Stimulated activated CD4-positive, alpha-beta T cell treated with anti-CD3 and anti-CD28 coated beads, Interleukin-12 subunit alpha, Interleukin-12 subunit beta, amount 100 ng/mL, for 24 hours (primary cell): ENCODE measurements at regions not wholly inside any gene's neighbourhood (a gene's known extent, or its start where the extent isn't known, plus 50 kb on each side); places are given as distances from the start of the nearest gene placed in this dataset.

Experiments
- DNase-seq, 2 experiments: peaks; one replicate each; pipeline ENCODE4 v3.0.0-alpha.2; 2020; ENCODE audit warnings: low read depth in 2 of 2

DNA sequence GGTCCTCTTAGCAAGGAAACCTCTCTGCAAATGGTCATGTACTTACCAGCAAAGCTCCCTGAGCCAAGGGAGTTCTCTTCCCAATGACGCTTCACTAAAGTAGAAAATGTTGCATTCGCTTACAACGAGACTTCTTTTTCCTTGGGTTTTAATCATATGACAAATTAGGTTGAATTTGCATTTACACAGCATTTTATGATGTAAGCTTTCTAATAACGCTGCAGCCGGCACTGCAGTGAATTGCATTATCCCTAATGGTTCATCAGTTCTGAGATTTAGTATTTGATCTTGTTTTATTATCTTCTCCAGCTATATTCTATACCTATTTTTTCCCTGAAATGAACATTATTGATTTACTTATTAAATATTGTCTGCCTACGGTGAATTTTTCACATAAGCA is 339.3 kb upstream of the PFKP start:
- no peak for DNase-seq

DNA sequence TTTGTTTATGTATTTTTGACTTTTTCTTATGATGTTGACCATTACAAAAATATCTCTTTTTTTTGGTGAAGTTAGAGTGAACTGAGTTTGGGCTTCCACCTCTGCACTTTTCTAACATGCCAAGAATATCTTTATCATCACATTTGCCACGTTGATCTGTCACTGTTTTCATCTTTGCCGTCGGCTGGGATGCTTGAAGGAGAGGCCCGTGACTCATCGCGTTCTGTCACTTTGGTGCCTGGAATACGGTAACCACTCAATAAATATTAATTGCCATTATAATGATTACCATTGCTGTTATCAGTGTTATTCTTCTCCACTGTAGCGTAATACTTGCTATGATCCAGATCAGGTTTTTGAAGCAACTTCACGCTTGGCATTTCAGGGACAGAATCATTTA is 350.8 kb upstream of the PFKP start:
- no peak for DNase-seq

DNA sequence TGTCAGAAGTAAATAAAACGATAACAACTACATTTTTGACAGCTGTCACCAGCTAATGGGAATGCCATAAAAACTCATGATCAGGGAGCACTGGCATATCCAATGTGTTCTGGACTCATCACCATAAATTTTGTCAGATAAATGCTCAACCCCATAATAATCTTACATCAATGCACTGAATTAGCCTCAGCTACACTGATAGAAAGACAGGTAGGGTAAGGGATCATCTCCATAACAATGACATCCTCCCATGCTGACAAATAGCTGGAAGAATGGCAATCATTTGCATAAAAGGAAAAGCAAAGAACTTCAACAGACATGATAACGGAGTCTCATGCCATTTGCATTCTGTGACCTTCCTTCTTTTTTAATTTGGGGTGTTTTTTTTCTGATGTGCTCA is 352.8 kb upstream of the PFKP start:
- DNase-seq, result no peak

DNA sequence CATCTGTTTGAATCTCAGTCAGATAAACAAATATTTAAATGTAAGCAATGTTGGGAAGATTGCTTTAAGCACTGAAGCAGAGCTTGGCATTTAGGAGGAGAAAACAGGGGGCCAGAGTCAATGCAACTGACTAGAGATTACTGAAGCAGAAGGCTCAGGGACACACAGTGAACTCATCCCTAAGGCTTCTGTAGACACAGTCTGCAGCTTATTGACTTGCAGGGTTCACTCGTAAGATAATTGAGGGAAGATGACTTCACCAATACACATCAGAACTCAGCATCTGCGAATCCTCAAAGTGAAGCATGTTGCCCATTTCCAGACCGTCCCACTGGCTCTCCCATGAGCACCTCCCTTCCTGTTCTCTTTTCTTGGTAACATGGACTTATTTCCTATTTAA is 363.4 kb upstream of the PFKP start:
- no peak for DNase-seq

DNA sequence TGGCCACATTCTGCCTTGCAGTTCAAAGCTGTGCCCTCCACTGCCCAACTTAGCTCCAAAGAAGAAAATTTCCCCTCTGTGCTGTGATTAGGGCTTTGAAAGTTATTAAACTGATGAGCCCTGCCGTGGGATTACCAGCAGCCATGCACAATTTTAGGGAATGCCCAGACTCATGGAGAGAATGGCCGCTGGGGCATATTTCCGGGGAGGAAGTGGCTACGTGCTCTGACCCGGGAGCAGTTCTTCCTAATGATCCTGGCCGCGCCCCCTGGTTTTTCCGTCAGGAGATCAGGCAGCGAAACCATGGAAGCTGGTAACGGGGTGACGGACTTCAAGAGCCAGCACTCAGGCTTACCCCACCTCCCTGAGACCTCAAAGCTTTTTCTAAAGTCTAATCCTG is 365.5 kb upstream of the PFKP start:
- no peak for DNase-seq

DNA sequence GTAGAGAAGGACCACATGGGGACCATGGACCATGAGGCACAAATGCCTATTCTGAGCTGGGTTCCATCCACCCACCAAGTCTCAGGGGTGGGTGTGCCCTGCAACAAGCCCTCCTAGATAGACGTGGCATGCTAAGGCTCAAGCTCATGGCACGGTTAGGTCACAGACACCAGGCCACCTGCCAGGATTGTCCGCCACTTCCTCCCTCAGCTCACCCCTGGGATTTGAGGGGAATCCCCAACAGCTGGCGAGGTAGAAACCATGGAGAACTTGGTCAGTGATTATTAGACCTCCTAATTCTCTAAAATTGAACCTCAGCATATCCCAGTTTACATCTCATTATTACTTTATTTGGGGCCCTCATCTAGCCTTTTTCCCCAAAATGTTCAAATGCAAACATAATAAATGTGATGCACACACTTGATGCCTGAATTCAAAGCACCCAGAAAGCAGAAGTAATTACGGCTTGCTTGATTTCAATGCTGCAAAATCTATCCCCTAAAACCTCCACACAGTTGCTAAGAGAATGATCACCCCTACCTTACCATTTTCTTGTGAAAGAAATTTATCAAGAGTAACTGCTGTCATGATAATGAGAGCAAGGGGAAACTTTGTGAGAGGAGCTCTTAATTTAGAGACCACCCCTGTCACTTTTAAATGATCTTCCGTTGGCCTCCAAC is 366.6 kb upstream of the PFKP start:
- no peak for DNase-seq

DNA sequence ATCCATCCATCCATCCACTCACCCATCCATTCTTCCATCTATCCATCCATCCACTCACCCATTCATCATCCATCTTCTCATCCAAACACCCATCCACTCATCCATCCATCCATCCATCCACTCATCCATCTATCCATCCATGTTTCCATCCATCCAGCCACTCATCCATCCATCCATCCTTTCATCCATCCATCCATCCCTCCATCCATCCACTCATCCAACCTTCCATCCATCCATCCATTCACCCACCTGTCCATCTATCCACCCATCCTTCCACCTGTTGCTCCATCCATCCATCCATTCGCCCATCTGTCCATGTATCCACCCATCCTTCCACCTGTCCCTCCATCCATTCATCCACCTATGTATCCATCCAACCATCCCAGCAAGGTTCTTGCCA is 378.4 kb upstream of the PFKP start:
- no peak for DNase-seq

DNA sequence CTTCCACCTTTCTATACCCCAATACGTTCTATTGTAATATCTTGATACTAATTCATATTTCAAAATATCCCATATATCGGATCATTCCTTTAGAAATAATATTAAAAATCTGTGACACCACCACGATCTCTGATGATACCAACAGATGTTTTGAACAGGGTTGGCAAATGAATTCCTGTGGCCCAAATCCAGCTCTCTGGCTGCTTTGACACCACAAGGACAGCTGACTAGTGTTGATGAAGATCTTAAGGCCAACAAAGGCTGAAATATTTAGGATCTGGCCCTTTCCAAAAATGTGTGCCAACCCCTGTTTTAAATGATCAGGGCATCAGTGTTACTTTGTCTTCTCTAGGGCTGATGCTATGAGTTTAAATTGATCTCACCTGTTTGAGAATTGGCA is 380.7 kb upstream of the PFKP start:
- no peak for DNase-seq

DNA sequence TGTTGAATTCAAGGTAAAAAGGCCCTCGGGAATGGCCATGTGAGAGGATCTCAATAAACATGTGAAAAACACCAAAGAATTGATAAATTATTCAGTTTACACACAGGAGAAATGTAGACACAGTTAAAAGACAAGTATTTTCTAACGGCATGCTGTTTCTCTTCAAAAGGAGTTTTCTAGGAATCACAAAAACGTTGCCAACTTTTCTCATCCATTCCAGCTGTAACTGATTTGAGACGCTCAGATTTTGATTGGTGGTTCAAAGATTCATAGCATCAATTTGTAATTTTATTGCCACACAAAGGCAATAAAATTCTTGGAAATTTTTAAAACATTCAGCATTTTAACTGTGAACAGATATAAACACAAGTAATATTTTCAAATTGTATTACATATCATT is 384.9 kb upstream of the PFKP start:
- DNase-seq, result no peak

DNA sequence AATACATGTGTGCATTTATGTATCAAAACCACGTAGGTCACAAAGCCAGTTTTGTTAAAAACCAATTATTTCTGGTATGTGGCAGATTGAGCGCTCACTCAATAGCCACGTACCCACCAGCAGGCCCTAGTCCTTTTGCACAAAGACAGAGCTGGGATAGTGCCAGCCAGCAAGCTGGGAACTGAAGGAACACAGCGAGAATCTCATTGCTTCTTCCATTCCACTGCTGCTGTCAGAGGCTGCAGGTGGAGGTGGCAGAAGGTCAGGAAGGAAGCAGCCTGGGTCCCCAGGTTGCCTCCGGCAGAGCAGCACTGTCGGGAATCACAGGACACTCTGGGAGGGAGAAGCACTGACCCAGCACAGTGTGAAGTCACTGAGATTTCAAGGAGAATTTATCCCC is 385.5 kb upstream of the PFKP start:
- no peak for DNase-seq

DNA sequence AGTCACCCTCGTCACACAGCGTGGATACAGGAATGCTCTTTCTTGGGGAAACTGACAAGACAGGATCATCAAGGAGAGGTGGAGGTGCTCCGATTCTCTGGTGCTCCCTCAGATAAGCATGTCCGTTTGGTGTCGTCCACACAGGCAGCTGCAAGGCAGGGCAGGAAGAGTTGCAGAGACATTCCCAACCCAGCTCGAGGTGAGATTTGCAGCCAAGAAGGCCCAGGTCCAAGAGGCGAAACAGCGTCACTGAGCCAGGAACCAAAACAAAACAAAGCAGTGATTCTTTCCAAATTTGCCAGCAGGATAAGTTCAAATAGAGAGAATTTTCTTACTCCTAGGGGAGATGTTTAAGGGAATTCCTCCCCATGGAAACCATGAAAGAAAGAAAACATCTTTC is 386.5 kb upstream of the PFKP start:
- DNase-seq, result no peak

DNA sequence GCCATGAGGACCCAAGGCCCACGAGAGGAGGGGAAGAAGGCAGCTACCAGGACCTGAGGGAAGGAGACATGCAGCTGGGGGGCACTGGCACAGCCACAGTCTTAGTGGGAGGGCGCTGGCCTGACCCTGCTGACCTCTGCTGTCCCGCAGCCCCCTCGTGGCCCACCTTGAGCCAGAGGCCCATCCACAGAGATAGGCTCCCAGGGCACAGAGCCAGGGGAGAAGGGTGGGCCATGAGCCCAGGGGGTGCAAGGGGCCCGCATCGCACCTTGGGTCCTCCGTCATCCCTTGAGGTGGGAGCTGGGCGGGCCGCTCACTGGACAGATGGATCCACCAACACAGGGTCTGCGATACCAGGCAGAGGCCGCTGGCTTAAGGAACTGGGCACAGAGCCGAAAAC is 387.7 kb upstream of the PFKP start:
- DNase-seq, result no peak

DNA sequence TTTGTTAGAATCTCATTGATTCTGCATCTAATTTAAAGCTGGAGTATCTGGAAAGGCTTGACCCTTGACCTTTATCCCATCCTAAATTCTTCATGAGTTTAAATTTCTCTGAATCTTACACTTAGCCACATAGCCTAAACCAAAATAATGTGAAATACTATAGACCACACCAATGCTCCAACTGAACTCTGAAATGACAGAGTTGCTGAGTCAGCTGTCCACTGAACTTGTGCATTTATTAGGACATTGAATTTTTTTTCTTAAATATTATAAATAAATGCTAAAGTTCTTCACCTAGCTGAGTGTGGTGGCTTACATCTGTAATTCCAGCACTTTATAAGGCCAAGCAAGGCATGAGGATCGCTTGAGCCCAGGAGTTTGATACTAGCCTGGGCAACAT is 390.9 kb upstream of the PFKP start:
- DNase-seq, result no peak

DNA sequence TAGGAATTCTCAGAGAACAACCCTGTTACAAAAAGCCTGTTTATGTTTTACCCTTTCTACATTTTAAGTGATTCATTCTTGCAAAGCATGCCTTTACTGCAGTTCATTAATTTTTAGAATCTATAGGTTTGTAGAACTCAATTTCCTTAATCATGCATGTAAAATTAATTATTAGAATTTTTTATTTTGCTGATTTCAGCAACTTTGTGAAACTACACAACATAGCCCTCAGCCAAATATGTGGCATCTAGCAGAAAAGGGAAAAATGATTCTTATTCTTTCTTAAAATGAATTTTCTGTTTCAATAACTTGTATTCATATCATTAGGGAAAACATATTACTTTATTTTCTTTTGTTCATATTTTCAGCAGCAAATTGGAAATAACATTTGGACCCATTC is 392.9 kb upstream of the PFKP start:
- no peak for DNase-seq

DNA sequence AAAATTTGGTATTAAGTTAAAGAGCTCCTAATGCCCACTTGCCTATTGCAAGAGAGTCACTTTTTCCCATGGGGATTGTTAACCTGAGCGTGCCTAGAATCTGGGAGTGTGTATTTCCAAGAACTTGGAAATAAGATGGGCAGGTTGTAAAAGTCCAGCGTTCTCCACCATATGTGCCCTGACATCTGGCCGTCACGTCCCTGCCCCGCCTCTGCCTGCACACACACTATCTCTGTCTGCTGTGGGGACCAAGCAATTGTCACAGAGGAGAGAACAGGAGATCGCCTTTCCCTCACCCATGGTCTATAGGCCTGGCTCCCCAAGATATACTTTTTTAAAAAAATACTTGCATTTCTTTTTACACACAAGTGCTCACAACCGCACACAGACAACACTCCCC is 396.5 kb upstream of the PFKP start:
- DNase-seq, result no peak

DNA sequence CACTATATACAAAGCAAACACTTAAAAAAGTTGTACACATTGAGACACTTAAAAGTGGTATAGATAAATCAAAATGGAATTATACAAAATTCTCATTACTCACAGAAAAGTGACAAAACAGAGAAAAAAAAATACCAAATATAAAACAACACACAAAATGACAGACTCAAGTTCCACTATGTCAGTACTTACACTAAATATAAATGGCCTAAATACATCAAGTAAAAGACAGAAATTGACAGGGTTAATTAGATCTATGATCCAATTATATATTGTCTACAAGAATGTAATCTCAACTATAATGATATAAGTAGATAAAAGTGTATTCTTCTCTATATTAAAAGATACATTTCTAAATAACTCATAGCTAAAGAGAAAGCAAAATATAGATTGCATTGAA is 401.6 kb upstream of the PFKP start:
- no peak for DNase-seq

DNA sequence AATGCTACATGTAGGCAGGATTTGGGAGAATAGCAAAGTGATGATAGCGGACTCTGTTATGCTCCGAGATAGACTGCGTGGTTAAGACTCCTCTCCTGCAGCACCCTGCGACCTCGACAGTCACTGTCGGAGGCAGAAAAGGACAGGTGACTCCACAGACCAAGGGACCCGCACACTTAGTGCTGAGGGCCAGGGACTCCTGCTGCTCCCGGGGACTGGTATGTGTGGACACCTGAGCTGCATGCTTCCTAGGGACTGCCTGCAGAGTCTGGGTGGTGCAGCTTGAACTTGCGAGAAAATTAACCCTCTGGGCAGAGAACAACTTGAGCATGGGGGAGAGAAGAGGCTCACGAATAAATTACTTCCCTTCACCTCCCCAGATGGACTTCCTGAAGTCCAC is 407.1 kb upstream of the PFKP start:
- no peak for DNase-seq

DNA sequence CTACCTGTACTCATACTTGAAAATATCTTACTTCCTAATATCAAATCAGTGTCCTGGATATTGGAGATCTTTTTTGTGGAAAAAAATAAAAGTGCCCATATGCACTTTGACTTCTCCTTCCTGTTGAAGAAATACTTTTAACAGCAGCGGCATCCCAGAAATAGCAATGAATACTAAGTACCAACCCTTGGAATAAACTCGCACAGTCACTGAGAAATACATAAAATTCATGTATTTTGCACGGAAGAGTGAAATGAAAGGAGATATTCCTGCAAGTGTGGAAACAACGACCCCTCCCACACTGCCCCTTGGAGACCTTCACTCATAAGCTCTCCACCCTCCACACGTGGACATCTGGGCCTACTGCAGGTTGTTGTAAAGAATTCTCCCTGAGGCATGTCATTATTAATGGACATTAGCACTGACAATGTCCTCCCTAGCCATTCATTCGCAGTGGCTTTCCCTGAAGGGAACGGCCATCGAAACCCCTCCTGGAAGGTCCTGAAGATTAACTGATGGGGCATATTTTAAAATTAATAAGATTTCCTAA is 407.6 kb upstream of the PFKP start:
- no peak for DNase-seq

DNA sequence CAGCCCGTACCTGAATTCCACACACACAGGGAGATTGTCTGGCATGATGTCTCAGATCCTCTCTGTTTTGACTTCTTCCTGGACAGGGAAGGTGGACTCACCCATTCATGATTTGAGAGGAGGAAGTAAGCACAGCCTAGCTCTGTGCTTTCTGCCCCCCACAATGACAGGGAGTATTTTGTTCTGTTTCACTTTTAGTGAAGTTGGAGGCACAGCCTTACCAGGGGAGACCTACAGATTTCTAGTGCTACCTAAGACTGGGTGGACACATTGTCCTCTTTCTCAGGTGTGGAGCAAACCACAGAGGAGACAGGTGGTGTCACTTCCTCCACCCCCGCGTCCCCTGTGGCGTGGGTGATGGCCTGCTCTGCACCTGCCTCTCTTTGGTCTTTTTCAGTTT is 408.6 kb upstream of the PFKP start:
- DNase-seq, result no peak

DNA sequence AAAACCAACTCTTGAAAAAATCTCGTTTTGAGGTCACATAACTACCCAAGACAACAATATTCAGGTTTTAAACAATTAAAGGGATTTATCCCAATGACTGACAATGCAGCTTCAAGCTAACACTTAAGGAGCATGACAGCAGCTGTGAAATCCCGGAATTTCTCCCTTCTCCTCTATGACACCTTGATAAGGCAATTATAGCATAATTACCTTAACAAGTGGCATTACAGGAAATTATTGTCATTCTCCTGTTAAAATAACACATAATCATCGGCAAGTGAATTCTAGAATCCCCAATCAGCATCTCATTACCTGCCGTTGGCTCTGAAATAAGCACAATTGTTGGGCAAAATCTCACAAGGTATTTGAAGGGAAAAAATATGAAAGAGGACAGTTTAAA is 417.0 kb upstream of the PFKP start:
- no peak for DNase-seq

DNA sequence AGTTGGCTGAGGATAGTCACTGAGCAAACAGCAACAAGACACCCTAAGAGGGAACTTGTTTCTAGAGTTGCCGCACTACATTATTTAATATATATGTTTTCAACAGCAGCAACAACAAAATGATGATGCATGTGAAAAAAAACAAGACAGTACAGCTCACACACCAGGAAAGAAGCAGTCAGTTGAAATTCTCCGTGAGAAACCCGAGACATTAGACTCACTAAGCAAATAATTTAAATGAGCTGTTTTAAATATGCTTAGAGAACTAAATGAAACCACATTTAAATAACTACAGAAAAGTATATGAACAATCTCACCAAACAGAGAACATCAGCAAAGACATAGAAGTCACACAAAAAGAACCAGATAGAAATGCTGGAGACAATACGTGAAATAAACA is 426.3 kb upstream of the PFKP start:
- DNase-seq, result no peak

DNA sequence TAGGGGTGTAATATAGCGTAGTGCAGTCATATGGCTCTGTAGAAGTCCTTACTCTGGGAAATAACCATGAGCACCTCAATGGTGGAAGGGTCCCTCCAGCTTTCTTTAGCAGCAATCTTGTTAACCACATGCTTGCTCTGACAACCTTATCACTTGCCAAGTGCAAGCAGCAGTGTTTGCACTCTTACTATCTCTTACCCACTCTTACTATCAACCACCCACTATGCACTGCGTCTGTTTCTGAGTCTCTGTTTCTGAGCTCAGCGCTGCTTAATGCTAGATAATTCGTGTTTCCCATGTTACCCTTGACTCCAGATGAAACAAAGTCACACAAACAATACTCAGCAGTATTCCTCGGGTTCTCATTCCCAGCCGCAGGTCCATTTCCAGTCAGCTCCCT is 433.7 kb upstream of the PFKP start:
- DNase-seq, result no peak

DNA sequence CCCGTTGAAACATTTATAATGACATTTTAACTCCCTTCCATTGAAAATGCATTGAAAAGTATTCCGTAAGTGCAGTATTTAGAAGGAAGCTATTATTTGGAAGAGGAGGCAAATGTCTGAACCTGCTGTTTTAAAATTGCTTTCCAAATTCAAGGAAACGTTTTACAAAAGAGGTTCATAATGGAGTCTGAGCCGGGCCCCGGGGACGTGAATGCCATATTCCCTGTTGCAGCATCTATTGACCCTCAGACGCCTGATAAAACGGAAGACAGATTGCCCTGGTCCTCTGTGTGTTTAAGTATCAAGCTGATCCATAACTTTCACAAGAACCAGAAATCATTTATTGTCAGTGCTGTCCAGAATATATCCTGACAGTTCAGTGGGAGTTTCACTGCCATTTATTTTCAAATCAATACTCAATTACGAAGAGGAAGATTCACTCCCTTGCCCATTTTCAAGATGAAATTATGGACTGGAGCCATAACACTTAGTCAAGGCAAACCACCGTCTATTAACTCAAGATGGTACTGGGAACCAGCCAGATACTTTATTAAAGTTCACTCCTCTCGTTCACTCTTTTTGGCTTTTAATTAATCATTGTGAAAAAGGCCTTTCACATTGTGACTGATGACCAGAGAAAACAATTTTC is 435.7 kb upstream of the PFKP start:
- no peak for DNase-seq

DNA sequence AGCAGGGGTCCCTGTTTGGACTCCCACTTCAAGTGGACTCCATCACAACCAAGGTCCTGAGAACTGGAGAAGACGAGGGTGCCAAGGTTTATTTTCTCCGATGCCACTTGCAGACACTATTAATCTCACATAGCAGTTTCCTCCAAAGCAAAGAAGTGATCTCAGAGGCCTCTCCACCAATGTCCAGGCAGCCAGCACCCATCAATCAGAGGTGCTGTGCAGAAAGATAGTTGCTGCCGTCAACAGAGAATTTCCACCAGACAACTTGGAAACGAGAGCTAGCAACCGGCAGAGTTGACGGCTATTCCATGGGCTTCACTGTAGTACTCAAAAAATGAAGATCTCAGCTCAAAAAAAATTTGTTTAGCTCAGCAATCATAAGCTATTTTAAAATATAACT is 438.6 kb upstream of the PFKP start:
- no peak for DNase-seq
